Neuronal stem cell (in vitro differentiated cells): ENCODE measurements at regions not wholly inside any gene's neighbourhood (a gene's known extent, or its start where the extent isn't known, plus 50 kb on each side); places are given as distances from the start of the nearest gene placed in this dataset.

Source experiments
- DNase-seq: peaks from one replicate; pipeline ENCODE4 v3.0.0-alpha.2; 2013; ENCODE audit warnings: low spot score
- H2AFZ ChIP-seq: one replicate; pipeline ENCODE4 v1.6.1; 2013; ENCODE audit warnings: mild to moderate bottlenecking, low read length, inconsistent platforms
- H2AK5ac ChIP-seq: 2 replicates; pipeline ENCODE4 v1.6.1; 2013; ENCODE audit warnings: low read depth, mild to moderate bottlenecking, inconsistent platforms, low read length, moderate library complexity, mixed read lengths
- H2BK120ac ChIP-seq: 2 replicates; pipeline ENCODE4 v1.6.1; 2013; ENCODE audit warnings: low read depth, mild to moderate bottlenecking, inconsistent platforms, low read length, moderate library complexity, mixed read lengths
- H2BK12ac ChIP-seq: one replicate; pipeline ENCODE4 v1.6.1; 2013; ENCODE audit warnings: low read length, inconsistent platforms
- H2BK15ac ChIP-seq: 2 replicates; pipeline ENCODE4 v1.6.1; 2013; ENCODE audit warnings: mild to moderate bottlenecking, low read length, inconsistent platforms, mixed read lengths
- H2BK5ac ChIP-seq: one replicate; pipeline ENCODE4 v1.6.1; 2013; ENCODE audit warnings: inconsistent platforms, mild to moderate bottlenecking, low read length, moderate library complexity
- H3K14ac ChIP-seq: one replicate; pipeline ENCODE4 v1.6.1; 2013; ENCODE audit warnings: low read length, inconsistent platforms
- H3K18ac ChIP-seq: 2 replicates; pipeline ENCODE4 v1.6.1; 2013; ENCODE audit warnings: low read length, inconsistent platforms
- H3K23ac ChIP-seq: 2 replicates; pipeline ENCODE4 v1.6.1; 2013; ENCODE audit warnings: low read depth, mild to moderate bottlenecking, mixed read lengths, low read length, inconsistent platforms; ENCODE audit not compliant: poor library complexity
- H3K27ac ChIP-seq: replicated peaks from 3 replicates; pipeline ENCODE4 v1.5.1; 2013; ENCODE audit warnings: low read length, inconsistent platforms
- H3K27me3 ChIP-seq, 3 experiments: 2 replicates each; pipeline ENCODE4 v1.6.1; 2013; ENCODE audit warnings: low read length in 3 of 3, mild to moderate bottlenecking in 2 of 3, inconsistent platforms in 1 of 3, low read depth in 1 of 3, mixed read lengths in 1 of 3, moderate library complexity in 1 of 3; ENCODE audit not compliant: control insufficient read depth in 3 of 3, insufficient read depth in 3 of 3
- H3K36me3 ChIP-seq, 2 donors: replicated peaks in 1 of 2; 2 replicates each; pipeline ENCODE4 v1.6.1; 2013; ENCODE audit warnings: low read length in 2 of 2; ENCODE audit not compliant: control insufficient read depth in 2 of 2, insufficient read depth in 2 of 2
- H3K4ac ChIP-seq: 2 replicates; pipeline ENCODE4 v1.6.1; 2013; ENCODE audit warnings: inconsistent platforms, mild to moderate bottlenecking, low read length, moderate library complexity
- H3K4me1 ChIP-seq, 2 donors: 1 replicate in 1 of 2; 2 replicates in 1 of 2; pipeline ENCODE4 v1.6.1; 2013; ENCODE audit warnings: low read length in 2 of 2, low read depth in 1 of 2; ENCODE audit not compliant: control insufficient read depth in 2 of 2, insufficient read depth in 1 of 2
- H3K4me2 ChIP-seq: one replicate; pipeline ENCODE4 v1.6.1; 2013; ENCODE audit warnings: mild to moderate bottlenecking, low read length, inconsistent platforms; ENCODE audit not compliant: insufficient read depth, poor library complexity, severe bottlenecking
- H3K4me3 ChIP-seq, 2 donors: 2 replicates each; pipeline ENCODE4 v1.5.1; 2013; ENCODE audit warnings: low read length in 2 of 2, mild to moderate bottlenecking in 2 of 2, inconsistent platforms in 1 of 2, moderate library complexity in 1 of 2
- H3K79me1 ChIP-seq: one replicate; pipeline ENCODE4 v1.6.1; 2013; ENCODE audit warnings: low read depth, mild to moderate bottlenecking, inconsistent platforms, low read length, moderate library complexity
- H3K9ac ChIP-seq: one replicate; pipeline ENCODE4 v1.6.1; 2013; ENCODE audit warnings: mild to moderate bottlenecking, low read depth, low read length, inconsistent platforms; ENCODE audit not compliant: poor library complexity
- H3K9me3 ChIP-seq, 2 donors: replicated peaks in 1 of 2; 2 replicates each; pipeline versions ENCODE3 to v1.6.1; 2013; ENCODE audit warnings: low read length in 2 of 2, mild to moderate bottlenecking in 2 of 2, inconsistent platforms in 1 of 2, low read depth in 1 of 2, mixed read lengths in 1 of 2, moderate library complexity in 1 of 2; ENCODE audit not compliant: control insufficient read depth in 2 of 2, insufficient read depth in 1 of 2
- H4K8ac ChIP-seq: one replicate; pipeline ENCODE4 v1.6.1; 2013; ENCODE audit warnings: low read depth, mild to moderate bottlenecking, inconsistent platforms, low read length, moderate library complexity
- H4K91ac ChIP-seq: one replicate; pipeline ENCODE4 v1.6.1; 2013; ENCODE audit warnings: low read length, low read depth, mild to moderate bottlenecking, inconsistent platforms; ENCODE audit not compliant: poor library complexity
- WGBS, 2 donors: extraction: QIAGEN DNeasy Blood & Tissue Kit; methylation state at CpG; one replicate each; pipeline ENCODE4 v1.1.7; 2013; ENCODE audit warnings: missing lambda C conversion rate in 2 of 2, mixed read lengths in 1 of 2; ENCODE audit not compliant: insufficient read length in 2 of 2, insufficient replicate concordance in 1 of 2; ENCODE audit errors: extremely low coverage in 2 of 2; 5-methylcytosine and 5-hydroxymethylcytosine counted together

GRCh38 chr2:145985517-145985916 is 1465.6 kb upstream of the ZEB2 start:
- no peak overlapping the region for H3K4me3 ChIP-seq
- H2BK15ac ChIP-seq, result no peak overlapping the region
- DNase-seq, result no peak
- no peaks in the 10 kb centered on the region for H3K79me1 ChIP-seq
- no peak overlapping the region for H2AFZ ChIP-seq
- H3K9ac ChIP-seq, result no peak overlapping the region
- H3K4me2 ChIP-seq, result no peak overlapping the region
- H3K4ac ChIP-seq, result no peak overlapping the region
- no peak overlapping the region for H2BK5ac ChIP-seq
- H3K27me3 ChIP-seq, result no peaks in the 10 kb centered on the region
- no peak overlapping the region for H3K23ac ChIP-seq
- no peak overlapping the region for H2BK120ac ChIP-seq
- H2BK12ac ChIP-seq, result no peak overlapping the region
- peaks cover 1 to 4% of the 10 kb centered on the region in 2 donors for H3K4me1 ChIP-seq
- H4K91ac ChIP-seq, result no peak overlapping the region
- H3K9me3 ChIP-seq, result no peaks in the 10 kb centered on the region
- H2AK5ac ChIP-seq, result no peak overlapping the region
- H3K18ac ChIP-seq, result no peak overlapping the region
- no peak overlapping the region for H3K27ac ChIP-seq
- H3K14ac ChIP-seq, result no peak overlapping the region
- H4K8ac ChIP-seq, result no peak overlapping the region
- no peaks in the 10 kb centered on the region for H3K36me3 ChIP-seq

GRCh38 chr2:145984580-145984979 is 1464.7 kb upstream of the ZEB2 start:
- no CpG with 5 or more reads among the region's 2 CpGs for WGBS, 2 donors
- no peak overlapping the region for H2AFZ ChIP-seq

GRCh38 chr2:145980318-145980717 is 1460.4 kb upstream of the ZEB2 start:
- no peak overlapping the region for H4K8ac ChIP-seq
- no CpG with 5 or more reads among the region's 2 CpGs for WGBS, 2 donors
- no peak for DNase-seq

More at GRCh38 chr2:145984580-145984979, 1464.7 kb upstream of the ZEB2 start:
- no peaks in the 10 kb centered on the region for H3K36me3 ChIP-seq
- H2BK120ac ChIP-seq, result no peak overlapping the region
- no peaks in the 10 kb centered on the region for H3K9me3 ChIP-seq
- no peak overlapping the region for H3K4me3 ChIP-seq
- H3K79me1 ChIP-seq, result no peaks in the 10 kb centered on the region
- H3K14ac ChIP-seq, result no peak overlapping the region
- no peak for DNase-seq
- no peak overlapping the region for H3K9ac ChIP-seq
- H3K18ac ChIP-seq, result no peak overlapping the region
- peaks cover 1 to 4% of the 10 kb centered on the region in 2 donors for H3K4me1 ChIP-seq
- no peak overlapping the region for H2BK15ac ChIP-seq
- no peak overlapping the region for H3K4me2 ChIP-seq
- H2AK5ac ChIP-seq, result no peak overlapping the region
- no peak overlapping the region for H3K4ac ChIP-seq
- no peaks in the 10 kb centered on the region for H3K27me3 ChIP-seq
- no peak overlapping the region for H3K27ac ChIP-seq
- H2BK12ac ChIP-seq, result no peak overlapping the region
- H4K8ac ChIP-seq, result no peak overlapping the region
- H4K91ac ChIP-seq, result no peak overlapping the region
- H3K23ac ChIP-seq, result no peak overlapping the region
- no peak overlapping the region for H2BK5ac ChIP-seq

GRCh38 chr2:145975406-145975805 is 1455.5 kb upstream of the ZEB2 start:
- Histone ChIP-seq H3K4ac (no peak overlapping the region), H2BK120ac (no peak overlapping the region), H3K14ac (no peak overlapping the region), H2AK5ac (no peak overlapping the region), H3K27me3 (no peaks in the 10 kb centered on the region), H3K23ac (no peak overlapping the region), H2BK15ac (no peak overlapping the region), H3K27ac (no peak overlapping the region), H2BK5ac (no peak overlapping the region), H3K36me3 (no peaks in the 10 kb centered on the region), H4K91ac (no peak overlapping the region), H3K4me2 (no peak overlapping the region), H3K9me3 (no peaks in the 10 kb centered on the region), H4K8ac (no peak overlapping the region), H3K18ac (no peak overlapping the region), H3K4me1 (no peaks in the 10 kb centered on the region), H3K4me3 (no peak overlapping the region), H2BK12ac (no peak overlapping the region), H2AFZ (no peak overlapping the region), H3K79me1 (no peaks in the 10 kb centered on the region), H3K9ac (no peak overlapping the region)
- no peak for DNase-seq
- WGBS, 2 donors, result no CpG with 5 or more reads among the region's 3 CpGs

More at GRCh38 chr2:145980318-145980717, 1460.4 kb upstream of the ZEB2 start:
- no peak overlapping the region for H3K4ac ChIP-seq
- H2AFZ ChIP-seq, result peak overlapping the region; percentile 19
- H3K27me3 ChIP-seq, result no peaks in the 10 kb centered on the region
- no peak overlapping the region for H2AK5ac ChIP-seq
- no peak overlapping the region for H3K23ac ChIP-seq
- no peak overlapping the region for H3K4me3 ChIP-seq
- no peaks in the 10 kb centered on the region for H3K79me1 ChIP-seq
- no peaks in the 10 kb centered on the region for H3K4me1 ChIP-seq
- no peak overlapping the region for H3K18ac ChIP-seq
- H3K27ac ChIP-seq, result no peak overlapping the region
- H2BK12ac ChIP-seq, result no peak overlapping the region
- no peak overlapping the region for H2BK15ac ChIP-seq
- no peak overlapping the region for H2BK120ac ChIP-seq
- no peak overlapping the region for H3K9ac ChIP-seq
- no peaks in the 10 kb centered on the region for H3K9me3 ChIP-seq
- H4K91ac ChIP-seq, result no peak overlapping the region
- H3K4me2 ChIP-seq, result no peak overlapping the region
- no peak overlapping the region for H2BK5ac ChIP-seq
- H3K14ac ChIP-seq, result no peak overlapping the region
- no peaks in the 10 kb centered on the region for H3K36me3 ChIP-seq
